IMR-90 (cell line): ENCODE measurements at regions not wholly inside any gene's neighbourhood (a gene's known extent, or its start where the extent isn't known, plus 50 kb on each side); places are given as distances from the start of the nearest gene placed in this dataset.

Source experiments
- ATAC-seq: fragments of 200-7000 bp; cut with Tn5 transposase; 2 replicates; pipeline ENCODE4 v1.9.1; 2020; ENCODE audit warnings: low read depth, mild to moderate bottlenecking, moderate library complexity
- BruUV-seq: library from RNA; stranded (reverse); fragments of 400-500 nt; replicated peaks from 2 replicates; lab custom pipeline; 2021; lab: Mats Ljungman, UMichigan
- CTCF ChIA-PET: fragments of 300-600 bp; formaldehyde crosslinking; extraction: SDS; loops from one replicate; lab custom pipeline; 2021; ENCODE audit warnings: antibody characterized with exemption; lab: Yijun Ruan, JAX
- POLR2A ChIA-PET: fragments of 300-600 bp; sonication (Branson Sonifier 250); formaldehyde crosslinking; loops from one replicate; lab custom pipeline; 2022; ENCODE audit warnings: antibody characterized with exemption; ENCODE audit not compliant: unreplicated experiment; lab: Charles Lee
- DNase-seq: peaks from one replicate; pipeline ENCODE4 v3.0.0; 2013
- H2AFZ ChIP-seq: replicated peaks from 2 replicates; pipeline ENCODE3; 2013; ENCODE audit warnings: low read length, mild to moderate bottlenecking; ENCODE audit not compliant: poor library complexity
- H2AK5ac ChIP-seq: 2 replicates; pipeline ENCODE4 v1.6.1; 2013; ENCODE audit warnings: low read depth, low read length, inconsistent platforms
- H2AK9ac ChIP-seq: replicated peaks from 2 replicates; pipeline ENCODE3; 2013; ENCODE audit warnings: mild to moderate bottlenecking, low read depth, low read length, moderate library complexity; ENCODE audit not compliant: poor library complexity
- H2BK120ac ChIP-seq: 2 replicates; pipeline ENCODE4 v1.6.1; 2013; ENCODE audit warnings: low read depth, low read length, inconsistent platforms
- H2BK15ac ChIP-seq: 3 replicates; pipeline ENCODE4 v1.6.1; 2013; ENCODE audit warnings: low read depth, low read length, inconsistent platforms
- H2BK20ac ChIP-seq: 2 replicates; pipeline ENCODE4 v1.6.1; 2013; ENCODE audit warnings: low read depth, mild to moderate bottlenecking, inconsistent platforms, low read length, moderate library complexity
- H2BK5ac ChIP-seq: 2 replicates; pipeline ENCODE4 v1.6.1; 2013; ENCODE audit warnings: mild to moderate bottlenecking, low read depth, low read length, inconsistent platforms; ENCODE audit not compliant: poor library complexity, severe bottlenecking
- H3K14ac ChIP-seq: replicated peaks from 2 replicates; pipeline ENCODE4 v1.6.1; 2013; ENCODE audit warnings: low read depth, low read length, inconsistent platforms
- H3K18ac ChIP-seq: 2 replicates; pipeline ENCODE4 v1.6.1; 2013; ENCODE audit warnings: low read depth, low read length, control low read depth
- H3K23ac ChIP-seq: 2 replicates; pipeline ENCODE4 v1.6.1; 2013; ENCODE audit warnings: low read depth, low read length, inconsistent platforms
- H3K27ac ChIP-seq: 2 replicates; pipeline ENCODE4 v1.5.1; 2013; ENCODE audit warnings: mild to moderate bottlenecking, control low read depth, low read length; ENCODE audit not compliant: insufficient read depth
- H3K27me3 ChIP-seq: 2 replicates; pipeline ENCODE4 v1.6.1; 2013; ENCODE audit warnings: low read length; ENCODE audit not compliant: control insufficient read depth, insufficient read depth
- H3K36me3 ChIP-seq: 2 replicates; pipeline ENCODE4 v1.6.1; 2013; ENCODE audit warnings: low read length, mixed read lengths; ENCODE audit not compliant: control insufficient read depth, insufficient read depth
- H3K4ac ChIP-seq: 2 replicates; pipeline ENCODE4 v1.6.1; 2013; ENCODE audit warnings: low read depth, low read length, inconsistent platforms
- H3K4me1 ChIP-seq: 2 replicates; pipeline ENCODE4 v1.6.1; 2013; ENCODE audit warnings: low read length, mixed read lengths; ENCODE audit not compliant: control insufficient read depth, insufficient read depth
- H3K4me2 ChIP-seq: 2 replicates; pipeline ENCODE4 v1.6.1; 2013; ENCODE audit warnings: low read depth, mild to moderate bottlenecking, control low read depth, low read length, moderate library complexity
- H3K4me3 ChIP-seq: 2 replicates; pipeline ENCODE4 v1.5.1; 2013; ENCODE audit warnings: low read depth, mild to moderate bottlenecking, control low read depth, low read length, moderate library complexity; ENCODE audit not compliant: insufficient read depth
- H3K56ac ChIP-seq: 2 replicates; pipeline ENCODE4 v1.6.1; 2013; ENCODE audit warnings: low read length, inconsistent platforms; ENCODE audit not compliant: insufficient read depth; ENCODE audit errors: extremely low read depth
- H3K79me1 ChIP-seq, 2 experiments: 2 replicates each; pipeline ENCODE4 v1.6.1; 2013; ENCODE audit warnings: low read length in 2 of 2, inconsistent platforms in 1 of 2, low read depth in 1 of 2
- H3K9ac ChIP-seq: 2 replicates; pipeline ENCODE4 v1.6.1; 2013; ENCODE audit warnings: low read depth, low read length, control low read depth
- H3K9me1 ChIP-seq: 2 replicates; pipeline ENCODE4 v1.6.1; 2013; ENCODE audit warnings: low read length, inconsistent platforms; ENCODE audit not compliant: insufficient read depth
- H3K9me3 ChIP-seq: 2 replicates; pipeline ENCODE4 v1.6.1; 2013; ENCODE audit warnings: low read length; ENCODE audit not compliant: control insufficient read depth, insufficient read depth
- H4K20me1 ChIP-seq: 2 replicates; pipeline ENCODE4 v1.6.1; 2013; ENCODE audit warnings: low read length, inconsistent platforms; ENCODE audit not compliant: insufficient read depth
- H4K5ac ChIP-seq: 2 replicates; pipeline ENCODE4 v1.6.1; 2013; ENCODE audit warnings: mild to moderate bottlenecking, low read depth, low read length, control low read depth
- H4K8ac ChIP-seq, 2 experiments: 2 replicates each; pipeline ENCODE4 v1.6.1; 2013; ENCODE audit warnings: low read depth in 2 of 2, low read length in 2 of 2, control low read depth in 1 of 2, inconsistent platforms in 1 of 2
- H4K91ac ChIP-seq: 2 replicates; pipeline ENCODE4 v1.6.1; 2013; ENCODE audit warnings: low read depth, low read length, inconsistent platforms; ENCODE audit not compliant: insufficient read depth
- BHLHE40 ChIP-seq: fragments of 150-350 bp; IDR thresholded peaks from 2 replicates; pipeline ENCODE4 v1.6.1; 2016; ENCODE audit warnings: mild to moderate bottlenecking, low read depth, low read length
- CEBPB ChIP-seq: IDR thresholded peaks from 2 replicates; pipeline ENCODE4 v1.6.1; 2012; ENCODE audit warnings: low read depth, low read length, improper control_type of control experiment
- MAFK ChIP-seq: IDR thresholded peaks from 2 replicates; pipeline ENCODE4 v1.6.1; 2012; ENCODE audit warnings: low read depth, low read length, improper control_type of control experiment
- MXI1 ChIP-seq: IDR thresholded peaks from 2 replicates; pipeline ENCODE4 v1.6.1; 2012; ENCODE audit warnings: low read depth, mild to moderate bottlenecking, low read length, moderate library complexity, borderline replicate concordance
- NFE2L2 ChIP-seq: fragments of 150-350 bp; IDR thresholded peaks from 2 replicates; pipeline ENCODE4 v1.6.1; 2016; ENCODE audit warnings: low read depth, mild to moderate bottlenecking, low read length
- POLR2A ChIP-seq: IDR thresholded peaks from 2 replicates; pipeline ENCODE4 v1.6.1; 2012; ENCODE audit warnings: mild to moderate bottlenecking, low read depth, low read length
- RAD21 ChIP-seq: IDR thresholded peaks from 2 replicates; pipeline ENCODE4 v1.6.1; 2012; ENCODE audit warnings: low read length, improper control_type of control experiment
- RCOR1 ChIP-seq: IDR thresholded peaks from 2 replicates; pipeline ENCODE4 v1.6.1; 2012; ENCODE audit warnings: mild to moderate bottlenecking, low read length, improper control_type of control experiment; ENCODE audit not compliant: insufficient replicate concordance
- WGBS, 2 experiments: methylation state at CpG; one replicate each; pipeline versions ENCODE4 v1.1.5 to v1.1.7; 2013; ENCODE audit warnings: missing lambda C conversion rate in 2 of 2; ENCODE audit not compliant: insufficient read length in 1 of 2; ENCODE audit errors: extremely low coverage in 2 of 2; 5-methylcytosine and 5-hydroxymethylcytosine counted together
- dilution Hi-C: fragments of 300-500 bp; cut with HindIII; formaldehyde crosslinking; loops from one replicate; pipeline ENCODE4 v1.14.3; 2018; ENCODE audit warnings: low sequenced_read_pairs; ENCODE audit not compliant: unreplicated experiment
- in situ Hi-C: fragments of 300-500 bp; cut with MboI; formaldehyde crosslinking; loops from 3 replicates; pipeline ENCODE4 v1.14.3; 2019; ENCODE audit warnings: low sequenced_read_pairs, inconsistent platforms, mixed read lengths
- intact Hi-C: fragments of 100-400 bp; cut with micrococcal nuclease; formaldehyde crosslinking; loops from 2 replicates; pipeline ENCODE4 v1.10.0; 2022
- TF ChIP-seq, protein P1 (sequence below): fragments of 150-350 bp; IDR thresholded peaks from 2 replicates; pipeline ENCODE4 v1.6.1; 2016; ENCODE audit warnings: low read depth, mild to moderate bottlenecking, low read length, moderate library complexity, borderline replicate concordance

DNA sequence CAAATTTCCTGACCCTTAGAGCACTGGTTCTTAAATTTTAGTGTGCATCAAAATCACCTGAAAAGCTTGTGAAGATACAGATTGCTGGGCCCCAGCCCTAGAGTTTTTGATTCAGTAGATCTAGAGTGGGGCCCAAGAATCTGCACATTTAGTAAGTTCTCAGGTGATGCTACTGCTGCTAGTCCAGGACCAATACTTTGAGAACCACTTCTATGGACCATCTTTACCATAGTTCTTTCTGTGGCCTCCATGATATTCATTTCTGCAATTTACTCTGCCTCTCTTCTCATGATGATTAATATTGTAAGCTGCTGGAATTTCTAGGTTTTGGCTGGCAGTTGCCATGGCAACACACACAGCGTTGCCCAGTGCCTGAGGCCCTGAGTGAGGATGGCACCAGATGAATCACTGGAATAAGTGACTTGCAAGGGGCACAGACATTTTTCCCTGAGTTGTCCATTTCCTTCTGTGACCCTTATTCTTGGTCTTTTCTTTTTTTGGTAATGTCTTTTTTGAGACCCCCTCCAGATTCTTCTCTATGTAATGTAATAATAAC lies 83.6 kb downstream of the PPP1R2C start:
- Histone ChIP-seq H3K18ac (no peak overlapping the region), H3K4me2 (no peak overlapping the region), H3K14ac (no peak overlapping the region), H2BK20ac (no peak overlapping the region), H2AK5ac (no peak overlapping the region), H3K4me3 (no peak overlapping the region), H4K5ac (no peak overlapping the region), H4K8ac (no peak overlapping the region), H3K9me3 (no peaks in the 10 kb centered on the region), H3K27me3 (peaks cover 2% of the 10 kb centered on the region), H4K91ac (no peak overlapping the region), H3K79me1 (no peaks in the 10 kb centered on the region), H3K9ac (no peak overlapping the region), H2AK9ac (no peak overlapping the region), H3K23ac (no peak overlapping the region), H3K4ac (no peak overlapping the region), H3K9me1 (no peaks in the 10 kb centered on the region), H2BK5ac (no peak overlapping the region), H2AFZ (no peak overlapping the region), H3K36me3 (no peaks in the 10 kb centered on the region), H2BK15ac (no peak overlapping the region), H3K4me1 (no peaks in the 10 kb centered on the region), H3K27ac (no peak overlapping the region), H2BK120ac (no peak overlapping the region), H3K56ac (no peak overlapping the region), H4K20me1 (no peaks in the 10 kb centered on the region)
- BruUV-seq: no TSS peak
- no CpG with 5 or more reads among the region's 1 CpG for WGBS, 2 experiments
- intact Hi-C loops (no loop called here), in situ Hi-C loops (no loop called here), dilution Hi-C loops (no loop called here)
- CTCF ChIA-PET: no interaction called here
- no peak for TF ChIP-seq MXI1
- no peak for TF ChIP-seq RCOR1
- no peak for TF ChIP-seq NFE2L2
- TF ChIP-seq MAFK: no peak
- no peak for TF ChIP-seq CEBPB
- no peak for TF ChIP-seq RAD21
- TF ChIP-seq POLR2A: no peak
- TF ChIP-seq, protein P1, sequence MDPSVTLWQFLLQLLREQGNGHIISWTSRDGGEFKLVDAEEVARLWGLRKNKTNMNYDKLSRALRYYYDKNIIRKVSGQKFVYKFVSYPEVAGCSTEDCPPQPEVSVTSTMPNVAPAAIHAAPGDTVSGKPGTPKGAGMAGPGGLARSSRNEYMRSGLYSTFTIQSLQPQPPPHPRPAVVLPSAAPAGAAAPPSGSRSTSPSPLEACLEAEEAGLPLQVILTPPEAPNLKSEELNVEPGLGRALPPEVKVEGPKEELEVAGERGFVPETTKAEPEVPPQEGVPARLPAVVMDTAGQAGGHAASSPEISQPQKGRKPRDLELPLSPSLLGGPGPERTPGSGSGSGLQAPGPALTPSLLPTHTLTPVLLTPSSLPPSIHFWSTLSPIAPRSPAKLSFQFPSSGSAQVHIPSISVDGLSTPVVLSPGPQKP: no peak
- no peak for TF ChIP-seq BHLHE40
- POLR2A ChIA-PET: no interaction called here
- ATAC-seq: no peak
- no peak for DNase-seq
